C4-2B (cell line): ENCODE measurements at regions not wholly inside any gene's neighbourhood (a gene's known extent, or its start where the extent isn't known, plus 50 kb on each side); places are given as distances from the start of the nearest gene placed in this dataset.

Source experiments
- ZFX ChIP-seq: fragments of 450-650 bp; IDR thresholded peaks from 2 replicates; pipeline ENCODE4 v1.6.1; 2017
- TF ChIP-seq, protein P1 (sequence below): fragments of 450-650 bp; conservative IDR thresholded peaks from 2 replicates; pipeline ENCODE4 v1.5.1; 2017; ENCODE audit warnings: mild to moderate bottlenecking

- TF ChIP-seq, protein P1, sequence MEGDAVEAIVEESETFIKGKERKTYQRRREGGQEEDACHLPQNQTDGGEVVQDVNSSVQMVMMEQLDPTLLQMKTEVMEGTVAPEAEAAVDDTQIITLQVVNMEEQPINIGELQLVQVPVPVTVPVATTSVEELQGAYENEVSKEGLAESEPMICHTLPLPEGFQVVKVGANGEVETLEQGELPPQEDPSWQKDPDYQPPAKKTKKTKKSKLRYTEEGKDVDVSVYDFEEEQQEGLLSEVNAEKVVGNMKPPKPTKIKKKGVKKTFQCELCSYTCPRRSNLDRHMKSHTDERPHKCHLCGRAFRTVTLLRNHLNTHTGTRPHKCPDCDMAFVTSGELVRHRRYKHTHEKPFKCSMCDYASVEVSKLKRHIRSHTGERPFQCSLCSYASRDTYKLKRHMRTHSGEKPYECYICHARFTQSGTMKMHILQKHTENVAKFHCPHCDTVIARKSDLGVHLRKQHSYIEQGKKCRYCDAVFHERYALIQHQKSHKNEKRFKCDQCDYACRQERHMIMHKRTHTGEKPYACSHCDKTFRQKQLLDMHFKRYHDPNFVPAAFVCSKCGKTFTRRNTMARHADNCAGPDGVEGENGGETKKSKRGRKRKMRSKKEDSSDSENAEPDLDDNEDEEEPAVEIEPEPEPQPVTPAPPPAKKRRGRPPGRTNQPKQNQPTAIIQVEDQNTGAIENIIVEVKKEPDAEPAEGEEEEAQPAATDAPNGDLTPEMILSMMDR: no peak
- no peak for TF ChIP-seq ZFX
These were observed 242.3 kb upstream of the COPS8 start for GRCh38 chr2:236843161-236843968.
